HG03196 (cell line): ENCODE measurements at regions not wholly inside any gene's neighbourhood (a gene's known extent, or its start where the extent isn't known, plus 50 kb on each side); places are given as distances from the start of the nearest gene placed in this dataset.
A peak's percentile ranks its signal among the peaks of the same experiment; 100 is the strongest.
"Not testable (repeated sequence)": the region's sequence is repeated elsewhere in the genome, so short reads cannot be mapped to it uniquely, and the experiment has no call there.

ENCODE experiments used
- ATAC-seq: cut with Tn5 transposase; IDR thresholded peaks from one replicate; pipeline ENCODE4 v1.9.1; 2021; ENCODE audit not compliant: unreplicated experiment

- not testable (repeated sequence) for ATAC-seq
Observed at GRCh38 chr4:49117951-49118350, 131.9 kb downstream of the CWH43 start.

GRCh38 chr4:49118379-49119212 lies 132.5 kb downstream of the CWH43 start:
- ATAC-seq, result peak; percentile 51

GRCh38 chr4:49119345-49119744 lies 133.3 kb downstream of the CWH43 start:
- ATAC-seq, result peak; percentile 7

- ATAC-seq, result peak; percentile 7
Observed at GRCh38 chr4:49120042-49120779, 134.1 kb downstream of the CWH43 start.

- peak; percentile 40 for ATAC-seq
Observed at GRCh38 chr4:49120804-49121203, 134.7 kb downstream of the CWH43 start.

GRCh38 chr4:49126443-49126842 lies 140.4 kb downstream of the CWH43 start:
- not testable (repeated sequence) for ATAC-seq

GRCh38 chr4:49126858-49127257 lies 140.8 kb downstream of the CWH43 start:
- ATAC-seq, result not testable (repeated sequence)

- ATAC-seq, result not testable (repeated sequence)
Observed at GRCh38 chr4:49129385-49129784, 143.3 kb downstream of the CWH43 start.

GRCh38 chr4:49129870-49130269 lies 143.8 kb downstream of the CWH43 start:
- ATAC-seq, result not testable (repeated sequence)

GRCh38 chr4:49130724-49131123 lies 144.6 kb downstream of the CWH43 start:
- not testable (repeated sequence) for ATAC-seq

GRCh38 chr4:49137043-49137442 lies 151.0 kb downstream of the CWH43 start:
- ATAC-seq, result peak; percentile 63

- not testable (repeated sequence) for ATAC-seq
Observed at GRCh38 chr4:49137961-49138360, 151.9 kb downstream of the CWH43 start.

- not testable (repeated sequence) for ATAC-seq
Observed at GRCh38 chr4:49138818-49139217, 152.7 kb downstream of the CWH43 start.

GRCh38 chr4:49139513-49139912 lies 153.4 kb downstream of the CWH43 start:
- peak; percentile 42 for ATAC-seq

- ATAC-seq, result not testable (repeated sequence)
Observed at GRCh38 chr4:49140351-49140750, 154.3 kb downstream of the CWH43 start.

GRCh38 chr4:49141955-49142354 lies 155.9 kb downstream of the CWH43 start:
- ATAC-seq, result peak; percentile 31

- ATAC-seq, result peak; percentile 69
Observed at GRCh38 chr4:49147143-49147542, 161.1 kb downstream of the CWH43 start.

GRCh38 chr4:49147596-49147995 lies 161.5 kb downstream of the CWH43 start:
- ATAC-seq, result not testable (repeated sequence)

GRCh38 chr4:49149006-49149975 lies 163.2 kb downstream of the CWH43 start:
- peak; percentile 80 for ATAC-seq

- ATAC-seq, result not testable (repeated sequence)
Observed at GRCh38 chr4:49150351-49151083, 164.4 kb downstream of the CWH43 start.
